ENCODE measurements at regions not wholly inside any gene's neighbourhood (a gene's known extent, or its start where the extent isn't known, plus 50 kb on each side); places are given as distances from the start of the nearest gene placed in this dataset.

- no peak for TF ChIP-seq CTCF (IDR thresholded peaks at IDR 0.05; ENCODE audit: insufficient read depth, low read length, poor library complexity, severe bottlenecking)
- TF ChIP-seq EZH2phosphoT487 (conservative IDR thresholded peaks at IDR 0.05; ENCODE audit: low read length) = no peak
- Histone ChIP-seq H3K79me2 (ENCODE audit: insufficient read depth, low read length) (no peaks in the 10 kb centered on the region), H3K27ac (ENCODE audit: low read depth, low read length) (no peak overlapping the region)
These were observed 246.5 kb upstream of the SFRP2 start for GRCh38 chr4:154035341-154035740.

GRCh38 chr4:154033921-154034320 is 245.0 kb upstream of the SFRP2 start:
- H3K9me3 ChIP-seq (ENCODE audit: insufficient read depth, low read length) = no peaks in the 10 kb centered on the region
- TF ChIP-seq EZH2phosphoT487 (conservative IDR thresholded peaks at IDR 0.05; ENCODE audit: low read length) = no peak
- TF ChIP-seq CTCF (IDR thresholded peaks at IDR 0.05; ENCODE audit: insufficient read depth, low read length, poor library complexity, severe bottlenecking) = no peak
- H3K79me2 ChIP-seq (ENCODE audit: insufficient read depth, low read length) = no peaks in the 10 kb centered on the region
- no peak overlapping the region for H3K27ac ChIP-seq (ENCODE audit: low read depth, low read length)
- H3F3A ChIP-seq (ENCODE audit: insufficient read depth) = no peaks in the 10 kb centered on the region
- no peaks in the 10 kb centered on the region for H3K9me2 ChIP-seq (replicated peaks; ENCODE audit: insufficient read depth, low read length)
- no peak overlapping the region for H3K4me2 ChIP-seq (ENCODE audit: low read depth, low read length, poor library complexity, severe bottlenecking)
- H4K20me1 ChIP-seq (ENCODE audit: low read depth, low read length) = no peaks in the 10 kb centered on the region
- no peaks in the 10 kb centered on the region for H3K36me3 ChIP-seq (ENCODE audit: low read length)
- no peaks in the 10 kb centered on the region for H3K27me3 ChIP-seq (ENCODE audit: low read length)
- H3K4me3 ChIP-seq (ENCODE audit: insufficient read depth, low read length, poor library complexity, severe bottlenecking) = no peak overlapping the region
- H3K9ac ChIP-seq (ENCODE audit: low read length) = no peak overlapping the region
- H2AFZ ChIP-seq (ENCODE audit: low read depth, low read length, severe bottlenecking) = no peak overlapping the region

More at GRCh38 chr4:154035341-154035740, 246.5 kb upstream of the SFRP2 start:
- no peaks in the 10 kb centered on the region for H3K36me3 ChIP-seq (ENCODE audit: low read length)
- no peaks in the 10 kb centered on the region for H4K20me1 ChIP-seq (ENCODE audit: low read depth, low read length)
- no peaks in the 10 kb centered on the region for H3K9me2 ChIP-seq (replicated peaks; ENCODE audit: insufficient read depth, low read length)
- no peak overlapping the region for H3K4me2 ChIP-seq (ENCODE audit: low read depth, low read length, poor library complexity, severe bottlenecking)
- no peak overlapping the region for H2AFZ ChIP-seq (ENCODE audit: low read depth, low read length, severe bottlenecking)
- no peak overlapping the region for H3K4me3 ChIP-seq (ENCODE audit: insufficient read depth, low read length, poor library complexity, severe bottlenecking)
- no peak overlapping the region for H3K9ac ChIP-seq (ENCODE audit: low read length)
- H3F3A ChIP-seq (ENCODE audit: insufficient read depth) = no peaks in the 10 kb centered on the region
- no peaks in the 10 kb centered on the region for H3K9me3 ChIP-seq (ENCODE audit: insufficient read depth, low read length)
- H3K27me3 ChIP-seq (ENCODE audit: low read length) = no peaks in the 10 kb centered on the region

- Histone ChIP-seq H3F3A (ENCODE audit: insufficient read depth) (no peaks in the 10 kb centered on the region), H3K27ac (ENCODE audit: low read depth, low read length) (no peak overlapping the region), H3K27me3 (ENCODE audit: low read length) (no peaks in the 10 kb centered on the region), H3K4me2 (ENCODE audit: low read depth, low read length, poor library complexity, severe bottlenecking) (no peak overlapping the region), H3K4me3 (ENCODE audit: insufficient read depth, low read length, poor library complexity, severe bottlenecking) (no peak overlapping the region), H3K9ac (ENCODE audit: low read length) (no peak overlapping the region), H3K79me2 (ENCODE audit: insufficient read depth, low read length) (no peaks in the 10 kb centered on the region), H3K9me2 (replicated peaks; ENCODE audit: insufficient read depth, low read length) (no peaks in the 10 kb centered on the region), H3K9me3 (ENCODE audit: insufficient read depth, low read length) (no peaks in the 10 kb centered on the region), H2AFZ (ENCODE audit: low read depth, low read length, severe bottlenecking) (no peak overlapping the region), H3K36me3 (ENCODE audit: low read length) (no peaks in the 10 kb centered on the region), H4K20me1 (ENCODE audit: low read depth, low read length) (no peaks in the 10 kb centered on the region)
- TF ChIP-seq EZH2phosphoT487 (conservative IDR thresholded peaks at IDR 0.05; ENCODE audit: low read length) = no peak
- TF ChIP-seq CTCF (IDR thresholded peaks at IDR 0.05; ENCODE audit: insufficient read depth, low read length, poor library complexity, severe bottlenecking) = no peak
These were observed 244.0 kb upstream of the SFRP2 start for GRCh38 chr4:154032914-154033313.
